Thyroid gland (tissue), 4 donors: ENCODE measurements at regions not wholly inside any gene's neighbourhood (a gene's known extent, or its start where the extent isn't known, plus 50 kb on each side); places are given as distances from the start of the nearest gene placed in this dataset.
"Not testable (repeated sequence)": the region's sequence is repeated elsewhere in the genome, so short reads cannot be mapped to it uniquely, and the experiment has no call there.

Experiments
- DNase-seq, 2 donors: peaks; one replicate each; pipeline ENCODE4 v3.0.0-alpha.2; 2019
- H3K27ac ChIP-seq, 3 donors: fragments of 200-600 bp; sonication (generic); 1 replicate in 2 of 3; 2 replicates in 1 of 3; pipeline ENCODE4 v1.5.1; 2016 to 2019; ENCODE audit warnings: mild to moderate bottlenecking in 1 of 3, moderate library complexity in 1 of 3
- H3K27me3 ChIP-seq: fragments of 200-600 bp; sonication (generic); one replicate; pipeline ENCODE4 v1.5.1; 2019
- H3K36me3 ChIP-seq, 2 donors: fragments of 200-600 bp; sonication (generic); one replicate each; pipeline ENCODE4 v1.5.1; 2016 to 2019
- H3K4me1 ChIP-seq, 2 donors: fragments of 200-600 bp; sonication (generic); one replicate each; pipeline ENCODE4 v1.5.1; 2017 to 2019
- H3K4me3 ChIP-seq, 3 donors: fragments of 200-600 bp; sonication (generic); replicated peaks in 1 of 3; 1 replicate in 2 of 3; 2 replicates in 1 of 3; pipeline ENCODE4 v1.5.1; 2016; ENCODE audit warnings: mild to moderate bottlenecking in 1 of 3
- H3K9me3 ChIP-seq: fragments of 200-600 bp; sonication (generic); one replicate; pipeline ENCODE4 v1.5.1; 2017
- POLR2A ChIP-seq, 2 donors: fragments of 450-650 bp; IDR thresholded peaks; one replicate each; pipeline ENCODE4 v1.6.1; 2017; ENCODE audit warnings: antibody characterized with exemption in 2 of 2, mild to moderate bottlenecking in 2 of 2, moderate library complexity in 1 of 2
- WGBS, 2 donors: methylation state at CpG; one replicate each; pipeline ENCODE4 v1.1.5; 2017; 5-methylcytosine and 5-hydroxymethylcytosine counted together
- intact Hi-C: fragments of 100-400 bp; cut with DNase I; formaldehyde crosslinking; loops from one replicate; pipeline ENCODE4 v1.15.1; 2023
- TF ChIP-seq, protein P1 (sequence below), 6 experiments: fragments of 200-600 bp in 3 of 6; fragments of 450-650 bp in 3 of 6; sonication (generic) in 3 of 6; IDR thresholded peaks; one replicate each; pipeline ENCODE4 v1.5.1; 2016 to 2019; ENCODE audit warnings: antibody characterized with exemption in 6 of 6, mild to moderate bottlenecking in 2 of 6, inconsistent platforms in 1 of 6, moderate library complexity in 1 of 6

DNA sequence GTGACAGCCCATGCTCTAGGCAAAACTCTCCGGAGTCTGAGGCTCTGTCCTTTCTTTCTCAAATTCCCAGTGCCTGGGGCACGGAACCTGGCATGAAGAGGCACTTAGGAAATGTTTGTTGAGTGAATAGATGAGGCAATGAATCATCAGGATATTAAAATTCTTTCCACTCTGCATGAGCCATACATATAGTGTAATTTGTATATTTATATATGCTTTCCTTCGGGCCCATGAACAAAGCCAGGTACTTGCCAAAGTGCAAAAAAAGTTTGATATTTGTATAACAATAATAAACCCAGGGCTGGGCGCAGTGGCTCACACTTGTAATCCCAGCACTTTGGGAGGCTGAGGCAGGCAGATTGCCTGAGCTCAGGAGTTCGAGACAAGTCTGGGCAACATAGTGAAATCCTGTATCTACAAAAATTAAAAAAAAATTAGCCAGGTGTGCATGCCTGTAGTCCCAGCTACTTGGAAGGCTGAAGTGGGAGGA is 212.3 kb upstream of the ZNF217 start:
- Histone ChIP-seq H3K27ac (no peak overlapping the region), H3K4me3 (no peak overlapping the region), H3K27me3 (no peaks in the 10 kb centered on the region), H3K9me3 (no peaks in the 10 kb centered on the region), H3K4me1 (no peaks in the 10 kb centered on the region), H3K36me3 (no peaks in the 10 kb centered on the region)
- 73 to 76% methylated on average over 5 of the region's 5 CpGs for WGBS, 2 donors
- no peak for DNase-seq
- intact Hi-C loops = no loop called here
- no peak for TF ChIP-seq POLR2A (IDR thresholded peaks at IDR 0.05)
- TF ChIP-seq, protein P1, sequence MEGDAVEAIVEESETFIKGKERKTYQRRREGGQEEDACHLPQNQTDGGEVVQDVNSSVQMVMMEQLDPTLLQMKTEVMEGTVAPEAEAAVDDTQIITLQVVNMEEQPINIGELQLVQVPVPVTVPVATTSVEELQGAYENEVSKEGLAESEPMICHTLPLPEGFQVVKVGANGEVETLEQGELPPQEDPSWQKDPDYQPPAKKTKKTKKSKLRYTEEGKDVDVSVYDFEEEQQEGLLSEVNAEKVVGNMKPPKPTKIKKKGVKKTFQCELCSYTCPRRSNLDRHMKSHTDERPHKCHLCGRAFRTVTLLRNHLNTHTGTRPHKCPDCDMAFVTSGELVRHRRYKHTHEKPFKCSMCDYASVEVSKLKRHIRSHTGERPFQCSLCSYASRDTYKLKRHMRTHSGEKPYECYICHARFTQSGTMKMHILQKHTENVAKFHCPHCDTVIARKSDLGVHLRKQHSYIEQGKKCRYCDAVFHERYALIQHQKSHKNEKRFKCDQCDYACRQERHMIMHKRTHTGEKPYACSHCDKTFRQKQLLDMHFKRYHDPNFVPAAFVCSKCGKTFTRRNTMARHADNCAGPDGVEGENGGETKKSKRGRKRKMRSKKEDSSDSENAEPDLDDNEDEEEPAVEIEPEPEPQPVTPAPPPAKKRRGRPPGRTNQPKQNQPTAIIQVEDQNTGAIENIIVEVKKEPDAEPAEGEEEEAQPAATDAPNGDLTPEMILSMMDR (IDR thresholded peaks at IDR 0.05) = no peak

DNA sequence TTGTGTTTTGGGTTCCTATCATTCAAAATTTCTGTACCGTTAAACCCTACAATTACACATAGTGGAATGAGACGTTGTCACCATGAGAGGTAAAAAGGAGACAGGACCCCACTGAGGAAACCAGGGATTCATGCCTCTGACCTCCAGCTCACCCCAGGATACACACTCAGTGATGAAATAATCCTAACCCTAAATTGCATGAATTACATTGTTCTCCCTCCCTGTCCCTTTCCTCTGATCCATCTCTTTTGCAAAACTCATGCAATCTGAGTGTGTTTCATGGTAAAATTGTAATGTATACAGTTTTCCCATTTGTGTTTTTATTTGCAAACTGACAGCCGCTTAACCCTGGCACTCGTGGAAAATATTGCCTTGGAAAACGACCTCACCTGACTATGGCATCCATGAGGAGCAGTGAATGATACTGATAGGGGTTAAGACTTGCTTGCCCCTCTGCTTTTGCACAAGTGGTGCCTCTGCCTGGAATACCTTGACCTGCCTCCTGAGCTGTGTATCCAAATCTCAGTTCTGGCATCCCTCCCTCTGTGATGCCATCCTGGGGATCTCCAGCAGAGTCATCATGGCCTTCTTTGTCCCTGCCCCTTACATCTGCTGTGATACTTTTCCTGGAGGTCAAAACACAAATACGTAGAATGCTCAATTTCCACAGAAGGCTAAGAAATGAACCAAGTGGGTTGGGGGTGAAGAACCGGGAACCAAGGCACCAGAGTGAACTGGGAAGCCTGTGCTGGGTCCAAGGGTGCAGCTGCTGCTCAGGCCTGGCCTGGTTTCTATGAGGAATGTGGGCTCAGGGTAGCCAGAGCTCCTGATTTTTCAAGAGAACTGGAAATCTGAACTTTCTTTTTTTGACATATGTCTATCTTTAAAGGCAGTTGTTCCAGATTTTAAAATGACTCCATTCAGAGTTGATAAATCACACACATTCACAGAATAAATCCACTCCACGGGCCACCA is 211.6 kb upstream of the ZNF217 start:
- Histone ChIP-seq H3K27ac (no peak overlapping the region), H3K36me3 (no peaks in the 10 kb centered on the region), H3K4me1 (no peaks in the 10 kb centered on the region), H3K9me3 (no peaks in the 10 kb centered on the region), H3K27me3 (no peaks in the 10 kb centered on the region), H3K4me3 (no peak overlapping the region)
- DNase-seq = no peak
- intact Hi-C loops = no loop called here
- 72 to 84% methylated on average over 8 of the region's 8 CpGs for WGBS, 2 donors
- TF ChIP-seq, protein P1 (IDR thresholded peaks at IDR 0.05) = no peak
- TF ChIP-seq POLR2A (IDR thresholded peaks at IDR 0.05) = no peak

DNA sequence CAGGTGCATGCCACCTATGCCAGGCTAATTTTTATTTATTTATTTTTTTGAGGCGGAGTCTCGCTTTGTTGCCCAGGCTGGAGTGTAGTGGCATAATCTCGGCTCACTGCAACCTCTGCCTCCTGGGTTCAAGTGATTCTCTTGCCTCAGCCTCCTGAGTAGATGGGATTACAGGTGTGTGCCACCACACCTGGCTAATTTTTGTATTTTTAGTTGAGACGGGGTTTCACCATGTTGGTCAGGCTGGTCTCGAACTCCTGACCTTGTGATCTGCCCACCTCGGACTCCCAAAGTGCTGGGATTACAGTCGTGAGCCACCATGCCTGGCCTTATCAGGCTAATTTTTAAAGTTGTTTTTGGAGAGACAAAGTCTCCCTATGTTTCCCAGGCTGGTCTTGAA is 210.7 kb upstream of the ZNF217 start:
- DNase-seq, H3K27ac ChIP-seq, H3K9me3 ChIP-seq, H3K4me1 ChIP-seq, H3K27me3 ChIP-seq, H3K36me3 ChIP-seq, H3K4me3 ChIP-seq, intact Hi-C loops: not testable (repeated sequence)
- 86 to 93% methylated on average over 7 of the region's 7 CpGs for WGBS, 2 donors

DNA sequence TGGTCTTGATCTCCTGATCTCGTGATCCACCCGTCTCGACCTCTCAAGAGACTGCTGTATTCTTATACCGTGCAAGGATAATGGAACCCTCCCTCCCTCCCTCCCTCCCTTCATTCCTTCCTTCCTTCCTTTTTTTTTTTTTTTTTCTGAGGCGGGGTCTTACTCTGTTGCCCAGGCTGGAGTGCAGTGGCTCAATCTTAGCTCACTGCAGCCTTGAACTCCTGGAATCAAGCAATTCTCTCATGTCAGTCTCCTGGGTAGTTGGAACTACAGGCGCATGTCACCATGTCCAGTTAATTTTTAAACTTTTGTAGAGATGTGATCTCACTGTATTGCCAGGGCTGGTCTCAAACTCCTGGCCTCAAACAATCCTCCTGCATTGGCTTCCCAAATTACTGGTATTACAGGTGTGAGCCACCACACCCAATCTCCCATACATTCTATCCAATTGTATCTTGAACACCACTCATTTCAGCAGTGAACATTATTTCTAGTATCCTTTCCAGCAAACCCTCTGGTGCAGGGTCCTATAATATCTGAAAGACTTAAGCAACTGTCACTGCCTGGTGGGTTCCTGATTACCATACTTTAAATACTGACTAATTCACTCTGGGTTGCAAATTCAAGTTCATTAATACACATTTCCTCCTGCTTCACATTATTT is 210.0 kb upstream of the ZNF217 start:
- H3K4me3 ChIP-seq = no peak overlapping the region
- no peaks in the 10 kb centered on the region for H3K9me3 ChIP-seq
- no peak for DNase-seq
- H3K36me3 ChIP-seq = no peaks in the 10 kb centered on the region
- no peaks in the 10 kb centered on the region for H3K27me3 ChIP-seq
- intact Hi-C loops = no loop called here
- no peak for TF ChIP-seq POLR2A (IDR thresholded peaks at IDR 0.05)
- TF ChIP-seq, protein P1 (IDR thresholded peaks at IDR 0.05) = no peak
- 80 to 88% methylated on average over 6 of the region's 6 CpGs for WGBS, 2 donors
- H3K4me1 ChIP-seq = no peaks in the 10 kb centered on the region
- H3K27ac ChIP-seq = no peak overlapping the region

DNA sequence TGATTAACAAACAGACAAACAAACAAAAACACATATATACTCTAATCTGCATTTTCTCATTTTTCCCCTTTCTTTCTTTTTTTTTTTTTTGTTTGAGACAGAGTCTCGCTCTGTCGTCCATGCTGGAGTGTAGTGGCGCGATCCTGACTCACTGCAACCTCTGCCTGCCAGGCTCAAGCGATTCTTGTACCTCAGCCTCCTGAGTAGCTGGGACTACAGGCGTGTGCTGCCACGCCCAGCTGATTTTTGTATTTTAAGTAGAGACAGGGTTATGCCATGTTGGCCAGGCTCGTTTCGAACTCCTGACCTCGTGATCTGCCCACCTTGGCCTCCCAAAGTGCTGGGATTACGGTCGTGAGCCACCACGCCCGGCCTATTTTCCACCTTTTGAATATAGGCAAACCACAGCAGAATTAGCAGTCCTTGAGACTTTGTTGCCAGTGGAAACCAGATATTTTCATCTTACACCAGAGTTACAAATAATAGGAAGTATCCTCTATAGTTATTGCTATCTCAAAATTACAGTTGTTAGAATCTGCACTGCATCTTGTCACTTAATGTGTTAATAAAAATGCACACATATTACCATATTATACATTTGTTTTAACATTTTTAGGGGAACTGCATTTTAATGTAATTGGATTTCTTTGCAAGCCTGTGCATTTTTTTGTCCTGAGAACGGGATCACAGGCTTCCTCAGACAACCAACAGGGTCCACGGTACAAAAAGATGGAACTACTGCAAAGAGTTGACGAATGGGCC is 208.2 kb upstream of the ZNF217 start:
- no peaks in the 10 kb centered on the region for H3K9me3 ChIP-seq
- TF ChIP-seq, protein P1 (IDR thresholded peaks at IDR 0.05) = no peak
- no peak for TF ChIP-seq POLR2A (IDR thresholded peaks at IDR 0.05)
- H3K27ac ChIP-seq = no peak overlapping the region
- H3K4me1 ChIP-seq = no peaks in the 10 kb centered on the region
- intact Hi-C loops = no loop called here
- H3K4me3 ChIP-seq = no peak overlapping the region
- H3K36me3 ChIP-seq = no peaks in the 10 kb centered on the region
- no peak for DNase-seq
- 90 to 91% methylated on average over 17 of the region's 17 CpGs for WGBS, 2 donors
- no peaks in the 10 kb centered on the region for H3K27me3 ChIP-seq
